Caco-2 (cell line): ENCODE measurements at regions not wholly inside any gene's neighbourhood (a gene's known extent, or its start where the extent isn't known, plus 50 kb on each side); places are given as distances from the start of the nearest gene placed in this dataset.
"Not testable (repeated sequence)": the region's sequence is repeated elsewhere in the genome, so short reads cannot be mapped to it uniquely, and the experiment has no call there.

ENCODE experiments used
- BruUV-seq: library from RNA; stranded (reverse); fragments of 400-500 nt; replicated peaks from 2 replicates; lab custom pipeline; 2021; lab: Mats Ljungman, UMichigan
- CTCF ChIA-PET: fragments of 300-600 bp; sonication (Branson Sonifier 250); formaldehyde crosslinking; loops from one replicate; lab custom pipeline; 2022; ENCODE audit warnings: antibody characterized with exemption; lab: Charles Lee
- POLR2A ChIA-PET: fragments of 300-600 bp; sonication (Branson Sonifier 250); formaldehyde crosslinking; loops from one replicate; lab custom pipeline; 2022; ENCODE audit warnings: antibody characterized with exemption; lab: Charles Lee
- DNase-seq, 2 experiments: peaks; one replicate each; pipeline versions ENCODE4 v3.0.0 to v3.0.0-alpha.2; 2020 to 2022
- H3K27me3 ChIP-seq: replicated peaks from 2 replicates; pipeline ENCODE4 v1.6.0; 2011; ENCODE audit warnings: low read length; ENCODE audit not compliant: control insufficient read depth, insufficient read depth
- H3K36me3 ChIP-seq: 2 replicates; pipeline ENCODE4 v1.5.1; 2011; ENCODE audit warnings: low read length; ENCODE audit not compliant: control insufficient read depth, insufficient read depth
- H3K4me1 ChIP-seq: fragments of 250-450 bp; sonication (Bioruptor Pico); 2 replicates; pipeline ENCODE4 v1.5.1; 2020; ENCODE audit warnings: mild to moderate bottlenecking
- H3K4me3 ChIP-seq: 2 replicates; pipeline ENCODE4 v1.5.1; 2011; ENCODE audit warnings: low read depth, mild to moderate bottlenecking, control low read depth, low read length
- H3K9me3 ChIP-seq: fragments of 250-450 bp; sonication (Bioruptor Pico); 2 replicates; pipeline ENCODE4 v1.5.1; 2020; ENCODE audit warnings: mild to moderate bottlenecking, moderate library complexity
- H3K27ac Mint-ChIP-seq: one replicate; pipeline ENCODE4 v1.8.0; 2022; ENCODE audit warnings: mixed read lengths; ENCODE audit not compliant: unreplicated experiment
- H3K27me3 Mint-ChIP-seq: one replicate; pipeline ENCODE4 v1.8.0; 2022; ENCODE audit warnings: mixed read lengths; ENCODE audit not compliant: insufficient read depth, unreplicated experiment
- H3K36me3 Mint-ChIP-seq: one replicate; pipeline ENCODE4 v1.8.0; 2022; ENCODE audit warnings: mild to moderate bottlenecking, mixed read lengths; ENCODE audit not compliant: insufficient read depth, unreplicated experiment
- H3K4me1 Mint-ChIP-seq: one replicate; pipeline ENCODE4 v1.8.0; 2022; ENCODE audit warnings: low read depth, mixed read lengths; ENCODE audit not compliant: unreplicated experiment
- H3K4me3 Mint-ChIP-seq: one replicate; pipeline ENCODE4 v1.8.0; 2022; ENCODE audit warnings: mild to moderate bottlenecking, moderate library complexity, mixed read lengths; ENCODE audit not compliant: unreplicated experiment
- H3K9me3 Mint-ChIP-seq: one replicate; pipeline ENCODE4 v1.8.0; 2022; ENCODE audit warnings: mixed read lengths; ENCODE audit not compliant: unreplicated experiment
- CTCF ChIP-seq, 2 experiments: fragments of 200-600 bp in 1 of 2; IDR thresholded peaks; 1 replicate in 1 of 2; 2 replicates in 1 of 2; pipeline versions ENCODE4 v1.5.1 to v1.8.0; 2011 to 2022; ENCODE audit warnings: antibody characterized with exemption in 1 of 2, control low read depth in 1 of 2, inconsistent platforms in 1 of 2, low read depth in 1 of 2, low read length in 1 of 2, mild to moderate bottlenecking in 1 of 2, moderate library complexity in 1 of 2; ENCODE audit not compliant: insufficient read depth in 1 of 2, severe bottlenecking in 1 of 2, unreplicated experiment in 1 of 2
- intact Hi-C: fragments of 100-400 bp; cut with micrococcal nuclease; formaldehyde crosslinking; loops from one replicate; pipeline ENCODE4 v1.10.0; 2022; ENCODE audit not compliant: unreplicated experiment

GRCh38 chr4:59671037-59671436 lies 1529.1 kb upstream of the ADGRL3 start:
- H3K9me3 Mint-ChIP-seq, result no peaks in the 10 kb centered on the region
- no peak for DNase-seq
- peaks cover 4% of the 10 kb centered on the region for H3K27me3 Mint-ChIP-seq
- Histone ChIP-seq H3K27me3 (no peaks in the 10 kb centered on the region), H3K4me1 (no peaks in the 10 kb centered on the region), H3K4me3 (no peak overlapping the region), H3K9me3 (no peaks in the 10 kb centered on the region), H3K36me3 (no peaks in the 10 kb centered on the region)
- H3K27ac Mint-ChIP-seq, result no peak overlapping the region
- no peak for TF ChIP-seq CTCF (IDR thresholded peaks at IDR 0.05; ENCODE audit: insufficient read depth in 1 of 2, low read depth in 1 of 2, low read length in 1 of 2, severe bottlenecking in 1 of 2, unreplicated experiment in 1 of 2)
- intact Hi-C loops, result no loop called here
- H3K4me1 Mint-ChIP-seq, result no peaks in the 10 kb centered on the region
- no TSS peak for BruUV-seq
- no peak overlapping the region for H3K4me3 Mint-ChIP-seq
- ChIA-PET POLR2A (no interaction called here), CTCF (no interaction called here)
- no peaks in the 10 kb centered on the region for H3K36me3 Mint-ChIP-seq

GRCh38 chr4:59676389-59676788 lies 1523.7 kb upstream of the ADGRL3 start:
- CTCF ChIA-PET, result no interaction called here
- H3K36me3 Mint-ChIP-seq, result no peaks in the 10 kb centered on the region

GRCh38 chr4:59676992-59677391 lies 1523.1 kb upstream of the ADGRL3 start:
- POLR2A ChIA-PET, DNase-seq, H3K27me3 Mint-ChIP-seq, CTCF ChIA-PET, H3K36me3 ChIP-seq, H3K4me1 Mint-ChIP-seq, intact Hi-C loops, BruUV-seq, H3K36me3 Mint-ChIP-seq, H3K9me3 ChIP-seq, H3K9me3 Mint-ChIP-seq, H3K4me3 ChIP-seq, H3K27ac Mint-ChIP-seq, H3K4me1 ChIP-seq, H3K4me3 Mint-ChIP-seq, H3K27me3 ChIP-seq: not testable (repeated sequence)

More at GRCh38 chr4:59676389-59676788, 1523.7 kb upstream of the ADGRL3 start:
- H3K27me3 Mint-ChIP-seq, result no peaks in the 10 kb centered on the region
- TF ChIP-seq CTCF (IDR thresholded peaks at IDR 0.05; ENCODE audit: insufficient read depth in 1 of 2, low read depth in 1 of 2, low read length in 1 of 2, severe bottlenecking in 1 of 2, unreplicated experiment in 1 of 2), result no peak
- POLR2A ChIA-PET, result no interaction called here
- intact Hi-C loops, result no loop called here
- Histone ChIP-seq H3K9me3 (no peaks in the 10 kb centered on the region), H3K36me3 (no peaks in the 10 kb centered on the region), H3K4me1 (no peaks in the 10 kb centered on the region), H3K4me3 (no peak overlapping the region), H3K27me3 (no peaks in the 10 kb centered on the region)
- no peak overlapping the region for H3K27ac Mint-ChIP-seq
- no TSS peak for BruUV-seq
- no peak overlapping the region for H3K4me3 Mint-ChIP-seq
- H3K4me1 Mint-ChIP-seq, result peaks cover 5% of the 10 kb centered on the region
- DNase-seq, result no peak
- H3K9me3 Mint-ChIP-seq, result no peaks in the 10 kb centered on the region

- intact Hi-C loops, result no loop called here
- Mint-ChIP-seq H3K27ac (no peak overlapping the region), H3K27me3 (no peaks in the 10 kb centered on the region), H3K9me3 (no peaks in the 10 kb centered on the region), H3K4me3 (no peak overlapping the region), H3K4me1 (no peaks in the 10 kb centered on the region), H3K36me3 (no peaks in the 10 kb centered on the region)
- DNase-seq, result no peak
- Histone ChIP-seq H3K4me1 (no peaks in the 10 kb centered on the region), H3K36me3 (no peaks in the 10 kb centered on the region), H3K4me3 (no peak overlapping the region), H3K9me3 (no peaks in the 10 kb centered on the region), H3K27me3 (no peaks in the 10 kb centered on the region)
- BruUV-seq, result no TSS peak
- TF ChIP-seq CTCF (IDR thresholded peaks at IDR 0.05; ENCODE audit: insufficient read depth in 1 of 2, low read depth in 1 of 2, low read length in 1 of 2, severe bottlenecking in 1 of 2, unreplicated experiment in 1 of 2), result no peak
- POLR2A ChIA-PET, result no interaction called here
- CTCF ChIA-PET, result no interaction called here
Observed at GRCh38 chr4:59685626-59686025, 1514.5 kb upstream of the ADGRL3 start.
